Endothelial cell of umbilical vein (primary cell): ENCODE measurements at regions not wholly inside any gene's neighbourhood (a gene's known extent, or its start where the extent isn't known, plus 50 kb on each side); places are given as distances from the start of the nearest gene placed in this dataset.

Experiments
- BruUV-seq: library from RNA; stranded (reverse); fragments of 400-500 nt; replicated peaks from 2 replicates; lab custom pipeline; 2021; lab: Mats Ljungman, UMichigan
- CTCF ChIA-PET: fragments of 300-600, 350-600 bp; sonication (Branson Sonifier 250); formaldehyde crosslinking; loops from one replicate; lab custom pipeline; 2021; ENCODE audit warnings: antibody characterized with exemption, inconsistent platforms; lab: Charles Lee
- POLR2A ChIA-PET: fragments of 300-600, 350-600 bp; sonication (Branson Sonifier 250); formaldehyde crosslinking; loops from one replicate; lab custom pipeline; 2021; ENCODE audit warnings: antibody characterized with exemption, inconsistent platforms; lab: Charles Lee
- DNase-seq: peaks from one replicate; pipeline ENCODE4 v3.0.0-alpha.2; 2011; ENCODE audit warnings: low read depth, low spot score
- FAIRE-seq: peaks from 2 replicates; lab custom pipeline; 2011; peaks lifted over from hg19 to GRCh38; lab: Jason Lieb, UNC
- H2AFZ ChIP-seq: 2 replicates; pipeline ENCODE4 v1.6.0; 2012; ENCODE audit warnings: low read depth, low read length, control low read depth, inconsistent platforms
- H3K27ac ChIP-seq: 2 replicates; pipeline ENCODE4 v1.5.1; 2011; ENCODE audit warnings: low read depth, mild to moderate bottlenecking, control low read depth, low read length, moderate library complexity; ENCODE audit not compliant: insufficient read depth
- H3K27me3 ChIP-seq, 2 experiments: 2 replicates each; pipeline versions ENCODE4 v1.6.0 to v1.6.1; 2011; ENCODE audit warnings: low read length in 2 of 2, mixed read lengths in 1 of 2; ENCODE audit not compliant: control insufficient read depth in 2 of 2, insufficient read depth in 2 of 2
- H3K36me3 ChIP-seq, 2 experiments: 2 replicates in 1 of 2; 3 replicates in 1 of 2; pipeline ENCODE4 v1.5.1; 2011; ENCODE audit warnings: low read length in 2 of 2, mild to moderate bottlenecking in 1 of 2, moderate library complexity in 1 of 2; ENCODE audit not compliant: control insufficient read depth in 2 of 2, insufficient read depth in 2 of 2; ENCODE audit errors: extremely low read depth in 1 of 2
- H3K4me1 ChIP-seq: 3 replicates; pipeline ENCODE4 v1.5.1; 2011; ENCODE audit warnings: mild to moderate bottlenecking, low read length; ENCODE audit not compliant: control insufficient read depth, insufficient read depth; ENCODE audit errors: extremely low read depth
- H3K4me2 ChIP-seq: 2 replicates; pipeline ENCODE4 v1.6.1; 2011; ENCODE audit warnings: low read length, control low read depth, mixed read lengths; ENCODE audit not compliant: insufficient read depth
- H3K4me3 ChIP-seq, 3 experiments: fragments of 200-600 bp in 1 of 3; sonication (generic), shearing (Covaris generic) in 1 of 3; replicated peaks in 1 of 3; 2 replicates each; pipeline ENCODE4 v1.5.1; 2011 to 2016; ENCODE audit warnings: control low read depth in 3 of 3, low read length in 3 of 3, mild to moderate bottlenecking in 2 of 3, inconsistent platforms in 1 of 3, low read depth in 1 of 3, moderate library complexity in 1 of 3; ENCODE audit not compliant: insufficient read depth in 1 of 3
- H3K79me2 ChIP-seq: 2 replicates; pipeline ENCODE4 v1.6.0; 2012; ENCODE audit warnings: low read length, inconsistent platforms; ENCODE audit not compliant: control insufficient read depth, insufficient read depth
- H3K9ac ChIP-seq: replicated peaks from 2 replicates; pipeline ENCODE3; 2011; ENCODE audit warnings: low read length, control low read depth; ENCODE audit not compliant: insufficient read depth; ENCODE audit errors: extremely low read depth
- H3K9me1 ChIP-seq: replicated peaks from 3 replicates; pipeline ENCODE4 v1.6.0; 2011; ENCODE audit warnings: mild to moderate bottlenecking, low read length; ENCODE audit not compliant: control insufficient read depth, insufficient read depth; ENCODE audit errors: extremely low read depth
- H3K9me3 ChIP-seq: replicated peaks from 2 replicates; pipeline ENCODE4 v1.5.1; 2012; ENCODE audit warnings: low read length, inconsistent platforms; ENCODE audit not compliant: control insufficient read depth, insufficient read depth
- H4K20me1 ChIP-seq: replicated peaks from 2 replicates; pipeline ENCODE3; 2011; ENCODE audit warnings: mild to moderate bottlenecking, low read length; ENCODE audit not compliant: control insufficient read depth, insufficient read depth; ENCODE audit errors: extremely low read depth
- CTCF ChIP-seq, 2 donors: IDR thresholded peaks; 1 replicate in 1 of 2; 2 replicates in 1 of 2; pipeline ENCODE4 v1.5.1; 2011; ENCODE audit warnings: low read length in 2 of 2, mild to moderate bottlenecking in 2 of 2, moderate library complexity in 2 of 2, control low read depth in 1 of 2, inconsistent platforms in 1 of 2, low read depth in 1 of 2; ENCODE audit not compliant: insufficient read depth in 1 of 2; ENCODE audit errors: extremely low read depth in 1 of 2
- EZH2 ChIP-seq: IDR thresholded peaks from 2 replicates; pipeline ENCODE4 v1.6.1; 2012; ENCODE audit warnings: borderline replicate concordance, low read depth, mild to moderate bottlenecking, moderate library complexity, low read length, inconsistent platforms; ENCODE audit not compliant: severe bottlenecking
- FOS ChIP-seq: IDR thresholded peaks from 2 replicates; pipeline ENCODE4 v1.6.1; 2011; ENCODE audit warnings: mild to moderate bottlenecking, low read length, moderate library complexity, borderline replicate concordance; ENCODE audit not compliant: insufficient read depth
- GATA2 ChIP-seq: IDR thresholded peaks from 2 replicates; pipeline ENCODE4 v1.7.0; 2011; ENCODE audit warnings: low read depth, mild to moderate bottlenecking, moderate library complexity, mixed read lengths, low read length; ENCODE audit not compliant: insufficient read length, insufficient read depth
- JUN ChIP-seq: IDR thresholded peaks from 2 replicates; pipeline ENCODE4 v1.6.1; 2011; ENCODE audit warnings: borderline replicate concordance, low read depth; ENCODE audit not compliant: insufficient read length, insufficient read depth
- MAX ChIP-seq: IDR thresholded peaks from 2 replicates; pipeline ENCODE4 v1.6.1; 2011; ENCODE audit not compliant: insufficient read depth, insufficient read length
- MYC ChIP-seq: IDR thresholded peaks from one replicate; pipeline ENCODE4 v1.6.1; 2011; ENCODE audit warnings: mild to moderate bottlenecking, low read depth, low read length
- POLR2A ChIP-seq: IDR thresholded peaks from 2 replicates; pipeline ENCODE4 v1.6.1; 2012; ENCODE audit warnings: low read depth, mild to moderate bottlenecking, control low read depth, low read length
- POLR2AphosphoS5 ChIP-seq: IDR thresholded peaks from 2 replicates; pipeline ENCODE4 v1.6.1; 2012; ENCODE audit warnings: low read depth, mild to moderate bottlenecking, control low read depth, low read length, moderate library complexity; ENCODE audit not compliant: insufficient read depth
- dilution Hi-C: fragments of 300-500 bp; cut with MboI; formaldehyde crosslinking; loops from one replicate; pipeline ENCODE4 v1.15.0; 2019; ENCODE audit warnings: low sequenced_read_pairs; ENCODE audit not compliant: extremely low pct_ligation_motif_present
- intact Hi-C: fragments of 100-400 bp; cut with micrococcal nuclease; formaldehyde crosslinking; loops from one replicate; pipeline ENCODE4 v1.10.0; 2022

GRCh38 chr5:57802131-57802530, 319.5 kb upstream of the ACTBL2 start:
- Histone ChIP-seq H3K27ac (no peak overlapping the region), H2AFZ (no peak overlapping the region), H3K9ac (no peak overlapping the region), H3K4me1 (no peaks in the 10 kb centered on the region), H3K9me3 (no peaks in the 10 kb centered on the region), H3K9me1 (no peaks in the 10 kb centered on the region), H3K27me3 (no peaks in the 10 kb centered on the region), H3K4me2 (no peak overlapping the region), H3K79me2 (no peaks in the 10 kb centered on the region), H4K20me1 (no peaks in the 10 kb centered on the region), H3K4me3 (no peak overlapping the region), H3K36me3 (no peaks in the 10 kb centered on the region)
- FAIRE-seq (no peak), DNase-seq (no peak)
- TF ChIP-seq POLR2A (no peak), POLR2AphosphoS5 (no peak), GATA2 (no peak)
- intact Hi-C loops, result no loop called here
- CTCF ChIA-PET, result no interaction called here
- dilution Hi-C loops, result no loop called here
- no TSS peak for BruUV-seq
- POLR2A ChIA-PET, result no interaction called here

- Histone ChIP-seq H4K20me1 (no peaks in the 10 kb centered on the region), H3K9me1 (no peaks in the 10 kb centered on the region), H3K27ac (no peak overlapping the region), H3K27me3 (no peaks in the 10 kb centered on the region), H2AFZ (no peak overlapping the region), H3K9ac (no peak overlapping the region), H3K4me1 (no peaks in the 10 kb centered on the region), H3K4me3 (no peak overlapping the region), H3K79me2 (no peaks in the 10 kb centered on the region), H3K4me2 (no peak overlapping the region), H3K9me3 (no peaks in the 10 kb centered on the region), H3K36me3 (no peaks in the 10 kb centered on the region)
- TF ChIP-seq GATA2, result no peak
- no peak for TF ChIP-seq FOS
- no peak for TF ChIP-seq CTCF (IDR thresholded peaks at IDR 0.05; ENCODE audit: extremely low read depth in 1 of 2, insufficient read depth in 1 of 2, low read depth in 1 of 2, low read length in 2 of 2)
- no peak for TF ChIP-seq JUN
- TF ChIP-seq POLR2AphosphoS5, result no peak
- no peak for TF ChIP-seq EZH2
- TF ChIP-seq MAX, result no peak
- no peak for TF ChIP-seq MYC
- no TSS peak for BruUV-seq
- no peak for FAIRE-seq
- ChIA-PET POLR2A (no interaction called here), CTCF (interaction anchor here (0.7 kb wide), 1 partner anchor 497 kb away, joined by 3 read pairs; no protein-coding TSS in a partner anchor)
- dilution Hi-C loops, result loop anchor here (25.0 kb wide), 1 partner anchor 667 kb away; the partner anchor contains the start of gene PLK2
- intact Hi-C loops, result no loop called here
- no peak for DNase-seq
Measured at GRCh38 chr5:57795203-57795602, 312.6 kb upstream of the ACTBL2 start.
